K562 (cell line): ENCODE measurements at regions not wholly inside any gene's neighbourhood (a gene's known extent, or its start where the extent isn't known, plus 50 kb on each side); places are given as distances from the start of the nearest gene placed in this dataset.

Experiments
- ATAC-seq: fragments of 200-7000 bp; cut with Tn5 transposase; 3 replicates; pipeline ENCODE4 v1.9.1; 2020; ENCODE audit warnings: moderate library complexity
- BruUV-seq: library from RNA; stranded (reverse); fragments of 400-500 nt; replicated peaks from 2 replicates; lab custom pipeline; 2021; lab: Mats Ljungman, UMichigan
- CTCF ChIA-PET: fragments of 300-600 bp; formaldehyde crosslinking; extraction: SDS; loops from one replicate; lab custom pipeline; 2021; ENCODE audit warnings: low intra/inter-chr PET ratio; lab: Yijun Ruan, JAX
- POLR2A ChIA-PET: fragments of 300-600, 350-650 bp; sonication (Branson Sonifier 250); formaldehyde crosslinking; extraction: SDS; loops from one replicate; lab custom pipeline; 2021; ENCODE audit warnings: antibody characterized with exemption, inconsistent platforms; lab: Yijun Ruan, JAX
- DNase-seq, 4 experiments: peaks; one replicate each; pipeline versions ENCODE4 v3.0.0 to v3.0.0-alpha.2; 2011 to 2018; ENCODE audit warnings: low spot score in 3 of 4, mixed read lengths in 3 of 4; ENCODE audit errors: extremely low read depth in 1 of 4
- FAIRE-seq: peaks from 2 replicates; lab custom pipeline; 2011; peaks lifted over from hg19 to GRCh38; lab: Jason Lieb, UNC
- H2AFZ ChIP-seq: 2 replicates; pipeline ENCODE4 v1.6.0; 2011; ENCODE audit warnings: low read depth, low read length, control low read depth, inconsistent platforms
- H3K27ac ChIP-seq: fragments of 200-600 bp; 3 replicates; pipeline ENCODE4 v1.8.0; 2011; ENCODE audit warnings: low read depth, mild to moderate bottlenecking, control low read depth, inconsistent platforms, low read length, moderate library complexity, mixed read lengths; ENCODE audit errors: extremely low read depth
- H3K27me3 ChIP-seq, 2 experiments: fragments of 300-600 bp in 1 of 2; 2 replicates in 1 of 2; 3 replicates in 1 of 2; pipeline versions ENCODE4 v1.6.0 to v1.8.0; 2011; ENCODE audit warnings: inconsistent platforms in 2 of 2, low read length in 2 of 2, mild to moderate bottlenecking in 1 of 2, mixed read lengths in 1 of 2, moderate library complexity in 1 of 2; ENCODE audit not compliant: control insufficient read depth in 2 of 2, insufficient read depth in 2 of 2
- H3K36me3 ChIP-seq: fragments of 300-600 bp; 3 replicates; pipeline ENCODE4 v1.8.0; 2011; ENCODE audit warnings: mild to moderate bottlenecking, low read length, inconsistent platforms; ENCODE audit not compliant: control insufficient read depth, insufficient read depth
- H3K4me1 ChIP-seq, 2 experiments: fragments of 200-600 bp in 1 of 2; replicated peaks in 1 of 2; 2 replicates in 1 of 2; 3 replicates in 1 of 2; pipeline versions ENCODE4 v1.5.1 to v1.8.0; 2011; ENCODE audit warnings: inconsistent platforms in 2 of 2, low read length in 2 of 2, mild to moderate bottlenecking in 1 of 2, mixed read lengths in 1 of 2, moderate library complexity in 1 of 2; ENCODE audit not compliant: control insufficient read depth in 2 of 2, insufficient read depth in 2 of 2
- H3K4me2 ChIP-seq: 2 replicates; pipeline ENCODE4 v1.6.1; 2011; ENCODE audit warnings: low read length, control low read depth, inconsistent platforms, mixed read lengths; ENCODE audit not compliant: insufficient read depth
- H3K4me3 ChIP-seq: fragments of 200-600 bp; sonication (generic), shearing (Covaris generic); 2 replicates; pipeline ENCODE4 v1.5.1; 2016; ENCODE audit warnings: control low read depth, inconsistent platforms
- H3K79me2 ChIP-seq: fragments of 200-600 bp; 3 replicates; pipeline ENCODE4 v1.8.0; 2011; ENCODE audit warnings: low read length, inconsistent platforms; ENCODE audit not compliant: control insufficient read depth, insufficient read depth
- H3K9ac ChIP-seq, 2 experiments: 2 replicates each; pipeline versions ENCODE4 v1.6.0 to v1.6.1; 2011; ENCODE audit warnings: low read depth in 2 of 2, low read length in 2 of 2, control low read depth in 1 of 2, inconsistent platforms in 1 of 2, mild to moderate bottlenecking in 1 of 2, mixed read lengths in 1 of 2; ENCODE audit not compliant: insufficient read depth in 1 of 2
- H3K9me1 ChIP-seq: one replicate; pipeline ENCODE4 v1.6.0; 2011; ENCODE audit warnings: inconsistent platforms, mild to moderate bottlenecking, low read length, moderate library complexity; ENCODE audit not compliant: control insufficient read depth, insufficient read depth
- H3K9me3 ChIP-seq: replicated peaks from 2 replicates; pipeline ENCODE4 v1.5.1; 2011; ENCODE audit warnings: low read depth, low read length, inconsistent platforms; ENCODE audit not compliant: control insufficient read depth, insufficient read depth
- H4K20me1 ChIP-seq: replicated peaks from 2 replicates; pipeline ENCODE4 v1.6.1; 2011; ENCODE audit warnings: low read length, inconsistent platforms, mixed read lengths; ENCODE audit not compliant: control insufficient read depth, insufficient read depth
- LEF1 ChIP-seq: fragments of 450-650 bp; IDR thresholded peaks from 2 replicates; pipeline ENCODE4 v1.6.1; 2016; ENCODE audit warnings: mild to moderate bottlenecking
- PML ChIP-seq: IDR thresholded peaks from 2 replicates; pipeline ENCODE4 v1.6.1; 2012; ENCODE audit warnings: low read length, inconsistent platforms
- SNIP1 ChIP-seq: fragments of 450-650 bp; IDR thresholded peaks from 2 replicates; pipeline ENCODE4 v1.7.1; 2017; ENCODE audit warnings: low read depth, mild to moderate bottlenecking
- WGBS: fragments of 100-300 bp; shearing (Covaris generic); methylation state at CpG from one replicate; pipeline ENCODE4 v1.1.6; 2016; ENCODE audit warnings: low coverage, mixed read lengths; ENCODE audit not compliant: insufficient coverage; ENCODE audit errors: missing lambda C conversion rate; 5-methylcytosine and 5-hydroxymethylcytosine counted together
- in situ Hi-C: fragments of 300-500 bp; cut with MboI; formaldehyde crosslinking; loops from 4 replicates; pipeline ENCODE4 v1.15.0; 2018; ENCODE audit warnings: inconsistent platforms, mixed read lengths
- intact Hi-C: fragments of 100-400 bp; cut with micrococcal nuclease; formaldehyde crosslinking; loops from 2 replicates; pipeline ENCODE4 v1.14.2; 2022
- TF ChIP-seq, protein P1 (sequence below): fragments of 450-650 bp; IDR thresholded peaks from 2 replicates; pipeline ENCODE4 v1.6.1; 2016; ENCODE audit warnings: low read depth
- TF ChIP-seq, protein P2 (sequence below): fragments of 450-650 bp; IDR thresholded peaks from one replicate; pipeline ENCODE4 v1.6.1; 2018; ENCODE audit warnings: mild to moderate bottlenecking, moderate library complexity; ENCODE audit not compliant: partially characterized antibody
- TF ChIP-seq, protein P3 (sequence below), 3 experiments: IDR thresholded peaks in 2 of 3; conservative IDR thresholded peaks in 1 of 3; 2 replicates each; pipeline ENCODE4 v1.5.1; 2011 to 2012; ENCODE audit warnings: low read length in 3 of 3, mild to moderate bottlenecking in 3 of 3, control low read depth in 2 of 3, improper control_type of control experiment in 1 of 3, inconsistent platforms in 1 of 3, low read depth in 1 of 3, mixed read lengths in 1 of 3, moderate library complexity in 1 of 3; ENCODE audit not compliant: insufficient read depth in 2 of 3

DNA sequence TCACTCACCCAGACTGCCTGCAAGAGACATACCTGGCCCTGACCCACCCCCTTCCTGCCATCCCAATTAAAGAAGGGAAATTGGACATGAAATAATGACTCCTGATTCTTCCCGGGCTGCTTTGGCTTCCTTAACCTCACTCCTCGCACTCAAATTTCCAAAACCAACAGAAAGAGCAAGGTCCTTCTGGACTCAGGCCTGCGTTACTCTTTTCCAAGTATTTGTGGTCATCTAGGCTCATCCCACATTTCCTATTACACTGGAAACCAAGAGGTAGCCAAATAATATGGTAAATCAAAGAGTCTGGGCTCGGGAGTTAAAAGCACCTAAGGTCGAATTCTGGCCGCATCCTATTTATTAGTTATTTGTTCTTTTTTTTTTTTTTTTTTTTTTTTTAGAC lies 359.3 kb downstream of the NPIPA8 start:
- in situ Hi-C loops (no loop called here), intact Hi-C loops (no loop called here)
- H3K36me3 ChIP-seq: no peaks in the 10 kb centered on the region; the same call in 2 of the 3 replicates
- no peaks in the 10 kb centered on the region for H3K4me1 ChIP-seq
- no peak overlapping the region for H3K27ac ChIP-seq
- H3K27me3 ChIP-seq: peaks cover 2 to 4% of the 10 kb centered on the region in 2 experiments; a peak in 1 of 5 replicates
- no peak overlapping the region for H3K4me2 ChIP-seq
- H3K4me3 ChIP-seq: no peak overlapping the region
- no peak for ATAC-seq
- CTCF ChIA-PET: no interaction called here
- no peaks in the 10 kb centered on the region for H3K9me3 ChIP-seq
- H3K9ac ChIP-seq: no peak overlapping the region
- POLR2A ChIA-PET: no interaction called here
- no peak for DNase-seq
- 24% methylated on average over 6 of the region's 6 CpGs for WGBS
- no peaks in the 10 kb centered on the region for H3K9me1 ChIP-seq
- no peaks in the 10 kb centered on the region for H3K79me2 ChIP-seq
- FAIRE-seq: no peak
- no peak overlapping the region for H2AFZ ChIP-seq
- H4K20me1 ChIP-seq: no peaks in the 10 kb centered on the region
- BruUV-seq: no TSS peak
- TF ChIP-seq, protein P1, sequence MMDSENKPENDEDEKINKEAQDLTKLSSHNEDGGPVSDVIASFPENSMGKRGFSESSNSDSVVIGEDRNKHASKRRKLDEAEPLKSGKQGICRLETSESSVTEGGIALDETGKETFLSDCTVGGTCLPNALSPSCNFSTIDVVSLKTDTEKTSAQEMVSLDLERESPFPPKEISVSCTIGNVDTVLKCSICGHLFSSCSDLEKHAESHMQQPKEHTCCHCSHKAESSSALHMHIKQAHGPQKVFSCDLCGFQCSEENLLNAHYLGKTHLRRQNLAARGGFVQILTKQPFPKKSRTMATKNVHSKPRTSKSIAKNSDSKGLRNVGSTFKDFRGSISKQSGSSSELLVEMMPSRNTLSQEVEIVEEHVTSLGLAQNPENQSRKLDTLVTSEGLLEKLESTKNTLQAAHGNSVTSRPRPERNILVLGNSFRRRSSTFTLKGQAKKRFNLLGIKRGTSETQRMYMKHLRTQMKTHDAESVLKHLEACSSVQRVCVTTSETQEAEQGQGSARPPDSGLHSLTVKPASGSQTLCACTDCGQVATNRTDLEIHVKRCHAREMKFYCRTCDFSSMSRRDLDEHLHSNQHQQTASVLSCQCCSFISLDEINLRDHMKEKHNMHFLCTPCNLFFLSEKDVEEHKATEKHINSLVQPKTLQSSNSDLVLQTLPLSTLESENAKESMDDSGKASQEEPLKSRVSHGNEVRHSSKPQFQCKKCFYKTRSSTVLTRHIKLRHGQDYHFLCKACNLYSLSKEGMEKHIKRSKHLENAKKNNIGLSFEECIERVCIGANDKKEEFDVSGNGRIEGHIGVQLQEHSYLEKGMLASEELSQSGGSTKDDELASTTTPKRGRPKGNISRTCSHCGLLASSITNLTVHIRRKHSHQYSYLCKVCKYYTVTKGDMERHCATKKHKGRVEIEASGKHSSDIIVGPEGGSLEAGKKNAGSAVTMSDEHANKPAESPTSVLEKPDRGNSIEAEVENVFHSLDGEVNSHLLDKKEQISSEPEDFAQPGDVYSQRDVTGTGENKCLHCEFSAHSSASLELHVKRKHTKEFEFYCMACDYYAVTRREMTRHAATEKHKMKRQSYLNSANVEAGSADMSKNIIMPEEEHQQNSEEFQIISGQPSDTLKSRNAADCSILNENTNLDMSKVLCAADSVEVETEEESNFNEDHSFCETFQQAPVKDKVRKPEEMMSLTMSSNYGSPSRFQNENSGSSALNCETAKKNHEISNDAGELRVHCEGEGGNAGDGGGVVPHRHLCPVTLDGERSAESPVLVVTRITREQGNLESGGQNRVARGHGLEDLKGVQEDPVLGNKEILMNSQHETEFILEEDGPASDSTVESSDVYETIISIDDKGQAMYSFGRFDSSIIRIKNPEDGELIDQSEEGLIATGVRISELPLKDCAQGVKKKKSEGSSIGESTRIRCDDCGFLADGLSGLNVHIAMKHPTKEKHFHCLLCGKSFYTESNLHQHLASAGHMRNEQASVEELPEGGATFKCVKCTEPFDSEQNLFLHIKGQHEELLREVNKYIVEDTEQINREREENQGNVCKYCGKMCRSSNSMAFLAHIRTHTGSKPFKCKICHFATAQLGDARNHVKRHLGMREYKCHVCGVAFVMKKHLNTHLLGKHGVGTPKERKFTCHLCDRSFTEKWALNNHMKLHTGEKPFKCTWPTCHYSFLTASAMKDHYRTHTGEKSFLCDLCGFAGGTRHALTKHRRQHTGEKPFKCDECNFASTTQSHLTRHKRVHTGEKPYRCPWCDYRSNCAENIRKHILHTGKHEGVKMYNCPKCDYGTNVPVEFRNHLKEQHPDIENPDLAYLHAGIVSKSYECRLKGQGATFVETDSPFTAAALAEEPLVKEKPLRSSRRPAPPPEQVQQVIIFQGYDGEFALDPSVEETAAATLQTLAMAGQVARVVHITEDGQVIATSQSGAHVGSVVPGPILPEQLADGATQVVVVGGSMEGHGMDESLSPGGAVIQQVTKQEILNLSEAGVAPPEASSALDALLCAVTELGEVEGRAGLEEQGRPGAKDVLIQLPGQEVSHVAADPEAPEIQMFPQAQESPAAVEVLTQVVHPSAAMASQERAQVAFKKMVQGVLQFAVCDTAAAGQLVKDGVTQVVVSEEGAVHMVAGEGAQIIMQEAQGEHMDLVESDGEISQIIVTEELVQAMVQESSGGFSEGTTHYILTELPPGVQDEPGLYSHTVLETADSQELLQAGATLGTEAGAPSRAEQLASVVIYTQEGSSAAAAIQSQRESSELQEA: no peak
- TF ChIP-seq PML (no peak), SNIP1 (no peak), LEF1 (no peak)
- TF ChIP-seq, protein P2, sequence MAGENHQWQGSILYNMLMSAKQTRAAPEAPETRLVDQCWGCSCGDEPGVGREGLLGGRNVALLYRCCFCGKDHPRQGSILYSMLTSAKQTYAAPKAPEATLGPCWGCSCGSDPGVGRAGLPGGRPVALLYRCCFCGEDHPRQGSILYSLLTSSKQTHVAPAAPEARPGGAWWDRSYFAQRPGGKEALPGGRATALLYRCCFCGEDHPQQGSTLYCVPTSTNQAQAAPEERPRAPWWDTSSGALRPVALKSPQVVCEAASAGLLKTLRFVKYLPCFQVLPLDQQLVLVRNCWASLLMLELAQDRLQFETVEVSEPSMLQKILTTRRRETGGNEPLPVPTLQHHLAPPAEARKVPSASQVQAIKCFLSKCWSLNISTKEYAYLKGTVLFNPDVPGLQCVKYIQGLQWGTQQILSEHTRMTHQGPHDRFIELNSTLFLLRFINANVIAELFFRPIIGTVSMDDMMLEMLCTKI: no peak
- TF ChIP-seq, protein P3, sequence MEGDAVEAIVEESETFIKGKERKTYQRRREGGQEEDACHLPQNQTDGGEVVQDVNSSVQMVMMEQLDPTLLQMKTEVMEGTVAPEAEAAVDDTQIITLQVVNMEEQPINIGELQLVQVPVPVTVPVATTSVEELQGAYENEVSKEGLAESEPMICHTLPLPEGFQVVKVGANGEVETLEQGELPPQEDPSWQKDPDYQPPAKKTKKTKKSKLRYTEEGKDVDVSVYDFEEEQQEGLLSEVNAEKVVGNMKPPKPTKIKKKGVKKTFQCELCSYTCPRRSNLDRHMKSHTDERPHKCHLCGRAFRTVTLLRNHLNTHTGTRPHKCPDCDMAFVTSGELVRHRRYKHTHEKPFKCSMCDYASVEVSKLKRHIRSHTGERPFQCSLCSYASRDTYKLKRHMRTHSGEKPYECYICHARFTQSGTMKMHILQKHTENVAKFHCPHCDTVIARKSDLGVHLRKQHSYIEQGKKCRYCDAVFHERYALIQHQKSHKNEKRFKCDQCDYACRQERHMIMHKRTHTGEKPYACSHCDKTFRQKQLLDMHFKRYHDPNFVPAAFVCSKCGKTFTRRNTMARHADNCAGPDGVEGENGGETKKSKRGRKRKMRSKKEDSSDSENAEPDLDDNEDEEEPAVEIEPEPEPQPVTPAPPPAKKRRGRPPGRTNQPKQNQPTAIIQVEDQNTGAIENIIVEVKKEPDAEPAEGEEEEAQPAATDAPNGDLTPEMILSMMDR (IDR thresholded peaks at IDR 0.05 in 2 of 3, conservative IDR thresholded peaks at IDR 0.05 in 1 of 3; ENCODE audit: insufficient read depth in 2 of 3, low read depth in 1 of 3, low read length in 3 of 3): no peak
